ENCODE measurements at regions not wholly inside any gene's neighbourhood (a gene's known extent, or its start where the extent isn't known, plus 50 kb on each side); places are given as distances from the start of the nearest gene placed in this dataset.
"Not testable (repeated sequence)": the region's sequence is repeated elsewhere in the genome, so short reads cannot be mapped to it uniquely, and the experiment has no call there.

- DNase-seq = no peak
Observed at GRCh38 chr6:134421501-134421900, 103.6 kb upstream of the SGK1 start.

- no peak for DNase-seq
Observed at GRCh38 chr6:134420614-134421181, 102.8 kb upstream of the SGK1 start.

- DNase-seq = no peak
Observed at GRCh38 chr6:134419716-134420115, 101.8 kb upstream of the SGK1 start.

- DNase-seq = no peak
Observed at GRCh38 chr6:134416418-134417154, 98.7 kb upstream of the SGK1 start.

GRCh38 chr6:134415656-134416055 lies 97.7 kb upstream of the SGK1 start:
- no peak for DNase-seq

GRCh38 chr6:134415194-134415593 lies 97.3 kb upstream of the SGK1 start:
- DNase-seq = no peak

- DNase-seq = no peak
Observed at GRCh38 chr6:134414793-134415192, 96.9 kb upstream of the SGK1 start.

- DNase-seq = no peak
Observed at GRCh38 chr6:134413241-134413643, 95.3 kb upstream of the SGK1 start.

GRCh38 chr6:134410541-134410940 lies 92.6 kb upstream of the SGK1 start:
- DNase-seq = no peak

- DNase-seq = no peak
Observed at GRCh38 chr6:134407791-134408190, 89.9 kb upstream of the SGK1 start.

- DNase-seq = no peak
Observed at GRCh38 chr6:134406311-134406710, 88.4 kb upstream of the SGK1 start.

- DNase-seq = no peak
Observed at GRCh38 chr6:134405386-134406087, 87.6 kb upstream of the SGK1 start.

GRCh38 chr6:134403312-134403711 lies 85.4 kb upstream of the SGK1 start:
- not testable (repeated sequence) for DNase-seq

GRCh38 chr6:134402372-134402984 lies 84.6 kb upstream of the SGK1 start:
- DNase-seq = no peak

GRCh38 chr6:134400941-134401340 lies 83.0 kb upstream of the SGK1 start:
- no peak for DNase-seq

- no peak for DNase-seq
Observed at GRCh38 chr6:134398453-134398852, 80.5 kb upstream of the SGK1 start.

GRCh38 chr6:134397676-134398075 lies 79.8 kb upstream of the SGK1 start:
- no peak for DNase-seq

GRCh38 chr6:134394905-134395304 lies 77.0 kb upstream of the SGK1 start:
- DNase-seq = no peak

GRCh38 chr6:134394208-134394607 lies 76.3 kb upstream of the SGK1 start:
- no peak for DNase-seq

- DNase-seq = no peak
Observed at GRCh38 chr6:134391205-134391604, 73.3 kb upstream of the SGK1 start.

GRCh38 chr6:134389658-134390057 lies 71.7 kb upstream of the SGK1 start:
- no peak for DNase-seq

- DNase-seq = no peak
Observed at GRCh38 chr6:134389129-134389528, 71.2 kb upstream of the SGK1 start.

- not testable (repeated sequence) for DNase-seq
Observed at GRCh38 chr6:134386482-134386881, 68.6 kb upstream of the SGK1 start.

- no peak for DNase-seq
Observed at GRCh38 chr6:134381959-134382358, 64.0 kb upstream of the SGK1 start.

Measured in right forelimb (tissue), 1 donor.